ENCODE measurements at regions not wholly inside any gene's neighbourhood (a gene's known extent, or its start where the extent isn't known, plus 50 kb on each side); places are given as distances from the start of the nearest gene placed in this dataset.

DNA sequence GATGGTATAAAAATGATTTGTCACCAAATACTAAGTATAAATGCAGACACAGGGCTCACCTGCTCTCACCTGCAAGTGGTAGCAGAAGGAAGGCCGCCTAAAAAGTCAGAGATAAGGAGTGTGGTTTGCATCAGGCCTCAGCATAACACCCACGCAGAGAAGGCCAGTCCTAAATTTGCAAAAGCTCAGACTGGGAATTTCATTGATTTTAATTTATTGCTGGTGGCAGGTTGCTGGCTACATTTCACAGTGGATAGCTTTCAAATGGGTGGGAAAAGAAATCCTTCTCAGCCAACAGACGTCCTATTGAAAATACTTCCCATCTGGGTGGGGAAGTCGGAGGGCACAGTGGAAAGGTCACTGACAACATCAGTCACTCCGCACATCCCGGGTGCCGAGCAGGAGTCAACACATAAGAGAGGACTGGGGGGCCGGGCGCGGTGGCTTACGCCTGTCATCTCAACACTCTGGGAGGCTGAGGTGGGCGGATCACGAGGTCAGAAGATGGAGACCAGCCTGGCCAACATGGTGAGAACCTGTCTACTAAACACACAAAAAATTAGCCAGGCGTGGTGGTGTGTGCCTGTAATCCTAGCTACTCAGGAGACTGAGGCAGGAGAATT is 561.8 kb upstream of the MKI67 start:
- no peak for DNase-seq (ENCODE audit: low spot score)
- Mint-ChIP-seq H3K4me1 (ENCODE audit: low read depth) (no peaks in the 10 kb centered on the region), H3K9me3 (no peaks in the 10 kb centered on the region), H3K27me3 (ENCODE audit: low read depth) (no peaks in the 10 kb centered on the region), H3K36me3 (ENCODE audit: low read depth) (no peaks in the 10 kb centered on the region), H3K4me3 (ENCODE audit: low read depth) (no peak overlapping the region), H3K27ac (no peak overlapping the region)
- intact Hi-C loops (cut with micrococcal nuclease): no loop called here

DNA sequence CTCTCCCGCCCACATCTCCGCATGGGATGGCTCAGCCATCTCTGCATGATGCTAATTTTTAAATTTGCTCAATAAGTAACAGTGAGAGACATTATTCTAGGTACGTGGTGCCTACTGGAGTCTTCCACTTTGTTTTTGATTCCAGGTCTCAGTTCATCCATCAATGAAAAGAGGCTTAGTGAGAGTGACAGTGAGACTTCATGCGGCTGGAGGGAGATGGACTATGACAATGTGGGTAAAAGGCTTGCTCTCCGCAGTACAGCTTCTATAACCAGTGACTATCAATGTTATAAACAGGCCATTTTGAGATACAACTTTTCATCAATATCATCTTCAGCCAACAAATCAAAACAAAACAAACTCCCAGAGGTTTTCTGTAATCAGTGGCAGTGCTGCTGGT is 563.4 kb upstream of the MKI67 start:
- intact Hi-C loops (cut with micrococcal nuclease): no loop called here
- Mint-ChIP-seq H3K36me3 (ENCODE audit: low read depth) (no peaks in the 10 kb centered on the region), H3K4me1 (ENCODE audit: low read depth) (no peaks in the 10 kb centered on the region), H3K27me3 (ENCODE audit: low read depth) (no peaks in the 10 kb centered on the region), H3K4me3 (ENCODE audit: low read depth) (no peak overlapping the region), H3K27ac (no peak overlapping the region), H3K9me3 (no peaks in the 10 kb centered on the region)
- DNase-seq (ENCODE audit: low spot score): no peak

DNA sequence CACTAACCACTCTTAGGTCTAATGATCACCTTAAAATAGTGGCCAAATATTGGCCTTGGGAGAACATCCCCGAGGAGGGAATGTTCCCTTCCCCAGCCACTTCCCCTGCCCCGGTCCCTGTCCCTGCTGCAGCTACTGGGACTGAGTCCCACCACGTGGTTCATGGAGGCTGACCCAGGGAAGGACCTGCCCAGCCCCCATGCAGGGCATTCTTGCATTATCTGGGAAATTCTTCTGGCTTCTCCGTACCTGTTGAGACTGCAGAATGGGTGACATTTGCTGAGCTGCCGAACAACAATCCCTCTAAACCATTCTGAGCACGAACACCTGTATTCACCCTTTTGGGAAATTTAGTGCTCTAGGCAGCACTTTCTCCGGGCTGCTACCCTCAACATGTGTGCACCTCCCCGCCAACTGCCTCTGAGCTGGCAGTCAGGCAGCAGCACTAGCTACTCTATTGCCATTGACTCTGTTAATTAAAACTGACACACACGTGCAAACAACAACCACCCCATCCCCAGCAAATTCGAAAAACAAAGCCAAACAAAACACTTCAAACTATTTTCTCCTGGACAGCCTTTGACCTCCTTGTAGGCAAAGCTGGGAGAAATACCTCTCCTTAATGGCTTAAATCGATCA is 567.4 kb upstream of the MKI67 start:
- Mint-ChIP-seq H3K4me1 (ENCODE audit: low read depth) (no peaks in the 10 kb centered on the region), H3K27me3 (ENCODE audit: low read depth) (no peaks in the 10 kb centered on the region), H3K36me3 (ENCODE audit: low read depth) (no peaks in the 10 kb centered on the region), H3K4me3 (ENCODE audit: low read depth) (no peak overlapping the region), H3K9me3 (no peaks in the 10 kb centered on the region), H3K27ac (no peak overlapping the region)
- intact Hi-C loops (cut with micrococcal nuclease): no loop called here
- no peak for DNase-seq (ENCODE audit: low spot score)

DNA sequence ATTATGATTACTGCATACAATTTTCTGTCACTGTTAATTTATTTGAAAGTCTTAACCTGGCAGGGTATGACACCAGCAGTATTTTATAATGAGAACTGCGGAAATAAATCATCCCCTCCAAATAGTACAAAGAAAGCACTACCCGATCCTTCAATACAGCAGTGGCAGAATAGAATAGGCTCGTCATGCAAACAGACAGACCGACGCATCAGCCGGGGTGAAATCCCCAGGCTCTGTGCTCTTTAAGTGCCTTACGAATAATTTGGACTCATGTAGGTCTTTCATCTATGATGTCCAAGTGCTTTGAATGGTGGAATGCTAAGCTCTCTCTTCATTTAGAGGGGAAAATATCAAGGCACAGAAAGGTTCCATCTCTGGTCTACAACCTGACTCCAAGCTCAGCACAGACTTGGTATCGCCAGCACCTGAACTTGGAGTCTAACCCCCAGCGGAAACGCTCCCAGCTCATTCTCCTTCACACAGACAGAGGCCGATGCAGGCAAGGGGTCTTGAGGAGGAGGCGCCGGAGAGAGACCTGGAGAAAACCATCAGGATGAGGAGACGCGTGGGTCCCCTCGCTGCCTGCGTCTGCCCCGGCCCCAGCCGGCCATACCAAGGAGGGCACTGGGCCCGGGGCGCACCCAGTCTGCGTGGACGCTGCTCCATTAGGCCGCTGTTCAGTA is 568.1 kb upstream of the MKI67 start:
- H3K36me3 Mint-ChIP-seq (ENCODE audit: low read depth): no peaks in the 10 kb centered on the region
- H3K27ac Mint-ChIP-seq: no peak overlapping the region
- H3K9me3 Mint-ChIP-seq: no peaks in the 10 kb centered on the region
- DNase-seq (ENCODE audit: low spot score): no peak
- no peaks in the 10 kb centered on the region for H3K4me1 Mint-ChIP-seq (ENCODE audit: low read depth)
- intact Hi-C loops (cut with micrococcal nuclease): no loop called here
- no peak overlapping the region for H3K4me3 Mint-ChIP-seq (ENCODE audit: low read depth)
- H3K27me3 Mint-ChIP-seq (ENCODE audit: low read depth): no peaks in the 10 kb centered on the region

DNA sequence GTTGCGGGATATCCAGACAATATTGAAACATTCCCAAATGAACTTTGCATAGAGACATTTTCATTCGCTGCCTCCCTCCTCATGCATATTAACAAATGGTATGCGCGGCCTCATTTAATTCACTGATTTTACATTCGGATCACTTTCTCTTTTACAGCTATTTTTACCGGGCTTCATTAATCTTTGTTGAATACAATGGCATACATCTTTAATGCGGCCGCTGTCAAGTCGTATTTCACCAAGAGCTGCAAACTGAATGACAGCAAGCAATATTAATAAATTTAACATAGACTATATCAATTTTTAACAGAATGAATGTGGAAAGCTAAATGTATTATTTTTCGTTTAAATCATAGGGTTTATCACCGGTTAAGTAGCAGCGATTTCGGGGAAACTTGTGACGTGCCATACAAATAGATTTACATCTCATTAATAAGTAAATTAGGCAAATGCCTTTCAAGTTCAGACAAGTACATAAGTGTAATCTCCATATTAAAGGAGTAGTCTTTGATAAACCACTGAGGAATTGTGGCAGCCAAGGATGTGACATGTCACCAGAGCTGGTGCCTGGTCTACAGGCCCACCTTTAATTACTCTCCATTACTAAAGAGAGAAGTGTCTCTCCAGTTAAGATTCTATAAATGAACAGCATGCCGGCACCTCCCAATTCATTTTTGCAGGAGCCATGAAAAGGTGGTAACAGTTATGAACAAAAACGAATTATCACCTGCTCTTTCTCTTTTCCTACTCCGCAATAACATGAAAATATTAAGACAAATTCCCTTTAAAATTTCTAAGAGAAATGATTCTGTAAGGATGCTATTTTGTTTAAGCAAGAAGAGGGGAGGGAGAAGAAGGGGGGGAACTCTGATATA is 568.9 kb upstream of the MKI67 start:
- Mint-ChIP-seq H3K9me3 (no peaks in the 10 kb centered on the region), H3K4me1 (ENCODE audit: low read depth) (no peaks in the 10 kb centered on the region), H3K36me3 (ENCODE audit: low read depth) (no peaks in the 10 kb centered on the region), H3K27me3 (ENCODE audit: low read depth) (no peaks in the 10 kb centered on the region), H3K27ac (no peak overlapping the region), H3K4me3 (ENCODE audit: low read depth) (no peak overlapping the region)
- intact Hi-C loops (cut with micrococcal nuclease): no loop called here
- DNase-seq (ENCODE audit: low spot score): no peak

DNA sequence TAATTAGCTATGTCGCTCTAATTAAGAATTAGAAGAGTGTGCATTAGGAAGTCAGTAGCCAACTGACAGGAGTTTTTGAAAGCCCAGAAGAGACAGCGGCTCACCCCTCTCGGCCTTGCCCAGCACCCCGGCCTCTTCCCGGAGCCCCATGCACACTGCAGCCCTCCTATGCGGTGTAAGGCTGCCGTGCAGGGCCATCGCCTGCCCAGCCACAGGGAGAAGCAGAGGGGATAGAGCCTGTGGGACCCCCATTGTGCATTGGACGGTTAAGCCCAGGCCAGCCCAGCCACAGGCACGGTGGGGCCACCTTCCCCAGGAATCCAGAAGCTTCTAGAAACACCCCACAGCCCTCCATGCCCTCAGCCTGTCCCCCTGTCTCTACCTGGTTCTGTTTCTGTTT is 569.7 kb upstream of the MKI67 start:
- Mint-ChIP-seq H3K36me3 (ENCODE audit: low read depth) (no peaks in the 10 kb centered on the region), H3K4me3 (ENCODE audit: low read depth) (no peak overlapping the region), H3K27ac (no peak overlapping the region), H3K27me3 (ENCODE audit: low read depth) (no peaks in the 10 kb centered on the region), H3K9me3 (no peaks in the 10 kb centered on the region), H3K4me1 (ENCODE audit: low read depth) (no peaks in the 10 kb centered on the region)
- DNase-seq (ENCODE audit: low spot score): no peak
- intact Hi-C loops (cut with micrococcal nuclease): no loop called here

DNA sequence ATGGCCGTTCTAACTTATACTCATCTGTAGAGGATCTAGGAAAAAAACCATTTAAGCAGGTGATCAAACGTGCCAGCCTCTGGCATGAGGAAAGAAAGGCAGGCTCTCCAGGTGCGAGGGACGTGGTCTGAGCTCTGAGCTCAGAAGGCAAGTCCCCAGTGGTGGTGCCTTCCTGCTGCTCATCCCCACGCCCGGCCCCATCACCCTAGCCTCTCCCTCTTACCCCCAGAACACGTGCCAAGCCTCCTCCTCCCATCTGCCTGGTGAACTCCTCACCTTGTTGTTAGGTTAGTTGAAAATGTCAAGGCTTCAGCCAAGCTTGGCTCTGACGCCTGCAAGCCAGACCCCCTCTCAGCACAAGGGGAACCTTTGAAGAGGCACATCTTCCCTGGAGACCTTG is 571.2 kb upstream of the MKI67 start:
- no peaks in the 10 kb centered on the region for H3K36me3 Mint-ChIP-seq (ENCODE audit: low read depth)
- no peak for DNase-seq (ENCODE audit: low spot score)
- no peak overlapping the region for H3K4me3 Mint-ChIP-seq (ENCODE audit: low read depth)
- H3K27me3 Mint-ChIP-seq (ENCODE audit: low read depth): no peaks in the 10 kb centered on the region
- H3K9me3 Mint-ChIP-seq: no peaks in the 10 kb centered on the region
- H3K27ac Mint-ChIP-seq: no peak overlapping the region
- H3K4me1 Mint-ChIP-seq (ENCODE audit: low read depth): no peaks in the 10 kb centered on the region
- intact Hi-C loops (cut with micrococcal nuclease): no loop called here

DNA sequence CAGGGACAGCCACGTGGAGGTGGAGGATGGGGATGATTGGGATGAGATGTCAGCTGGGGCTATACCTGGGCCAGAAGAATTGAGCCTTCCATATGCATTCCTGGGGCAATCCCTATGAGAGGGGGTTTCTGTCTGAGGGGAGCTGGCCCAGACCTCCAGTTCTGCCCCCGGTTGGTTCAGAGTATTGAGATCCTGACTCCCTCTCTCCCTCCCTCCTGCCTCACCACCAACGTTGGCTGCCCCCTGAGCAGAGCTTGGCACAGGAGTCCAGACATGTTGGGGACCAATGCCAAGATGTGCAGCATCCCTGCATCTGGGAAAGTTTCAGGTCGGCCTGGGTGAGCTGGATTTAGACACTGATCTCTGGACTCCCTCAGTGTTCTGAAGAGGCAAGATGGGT is 575.2 kb upstream of the MKI67 start:
- Mint-ChIP-seq H3K27me3 (ENCODE audit: low read depth) (no peaks in the 10 kb centered on the region), H3K4me1 (ENCODE audit: low read depth) (no peaks in the 10 kb centered on the region), H3K9me3 (no peaks in the 10 kb centered on the region), H3K27ac (no peak overlapping the region), H3K36me3 (ENCODE audit: low read depth) (no peaks in the 10 kb centered on the region), H3K4me3 (ENCODE audit: low read depth) (no peak overlapping the region)
- DNase-seq (ENCODE audit: low spot score): no peak
- intact Hi-C loops (cut with micrococcal nuclease): no loop called here

DNA sequence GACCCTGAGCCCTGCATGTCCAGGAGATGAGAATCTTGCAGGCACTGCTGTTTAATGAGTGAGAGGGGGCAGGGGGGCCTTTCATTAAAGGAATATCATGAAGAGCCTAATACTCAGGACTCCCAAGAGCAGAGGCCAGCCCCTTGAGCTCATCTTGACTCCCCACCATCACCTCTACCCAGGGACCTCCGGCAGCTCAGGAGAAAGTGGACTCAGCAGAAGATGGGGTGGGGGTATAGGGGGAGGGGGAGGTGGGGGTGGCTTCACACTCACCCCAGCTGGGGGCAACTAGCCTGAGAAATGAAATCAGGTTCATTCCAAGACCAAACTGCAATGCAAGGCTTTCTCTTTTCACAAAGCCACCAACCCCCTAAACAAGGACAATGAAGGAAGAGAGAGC is 575.6 kb upstream of the MKI67 start:
- DNase-seq (ENCODE audit: low spot score): no peak
- intact Hi-C loops (cut with micrococcal nuclease): no loop called here
- no peaks in the 10 kb centered on the region for H3K4me1 Mint-ChIP-seq (ENCODE audit: low read depth)
- no peaks in the 10 kb centered on the region for H3K9me3 Mint-ChIP-seq
- H3K27ac Mint-ChIP-seq: no peak overlapping the region
- no peaks in the 10 kb centered on the region for H3K27me3 Mint-ChIP-seq (ENCODE audit: low read depth)
- no peak overlapping the region for H3K4me3 Mint-ChIP-seq (ENCODE audit: low read depth)
- H3K36me3 Mint-ChIP-seq (ENCODE audit: low read depth): no peaks in the 10 kb centered on the region

DNA sequence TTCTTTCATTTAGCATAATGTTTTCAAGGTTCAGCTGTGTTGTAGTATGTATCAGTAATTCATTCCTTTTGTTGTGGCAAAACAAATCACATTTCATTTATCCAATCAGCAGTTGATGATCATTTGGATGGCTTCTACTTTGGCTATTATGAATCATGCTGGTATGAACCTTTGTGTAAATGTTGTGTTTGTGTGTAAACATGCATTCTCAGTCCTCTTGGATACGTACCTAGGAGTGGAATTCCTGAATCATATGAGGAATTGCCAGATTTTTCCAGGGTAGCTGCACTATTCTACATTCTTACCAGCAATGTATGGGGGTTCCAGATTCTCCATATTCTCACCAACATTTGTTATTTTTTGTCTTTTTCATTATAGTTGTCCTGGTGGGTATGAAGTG is 578.5 kb upstream of the MKI67 start:
- no peaks in the 10 kb centered on the region for H3K36me3 Mint-ChIP-seq (ENCODE audit: low read depth)
- no peak for DNase-seq (ENCODE audit: low spot score)
- H3K9me3 Mint-ChIP-seq: no peaks in the 10 kb centered on the region
- intact Hi-C loops (cut with micrococcal nuclease): no loop called here
- no peak overlapping the region for H3K27ac Mint-ChIP-seq
- H3K4me3 Mint-ChIP-seq (ENCODE audit: low read depth): no peak overlapping the region
- H3K4me1 Mint-ChIP-seq (ENCODE audit: low read depth): no peaks in the 10 kb centered on the region
- H3K27me3 Mint-ChIP-seq (ENCODE audit: low read depth): peaks cover 5% of the 10 kb centered on the region

DNA sequence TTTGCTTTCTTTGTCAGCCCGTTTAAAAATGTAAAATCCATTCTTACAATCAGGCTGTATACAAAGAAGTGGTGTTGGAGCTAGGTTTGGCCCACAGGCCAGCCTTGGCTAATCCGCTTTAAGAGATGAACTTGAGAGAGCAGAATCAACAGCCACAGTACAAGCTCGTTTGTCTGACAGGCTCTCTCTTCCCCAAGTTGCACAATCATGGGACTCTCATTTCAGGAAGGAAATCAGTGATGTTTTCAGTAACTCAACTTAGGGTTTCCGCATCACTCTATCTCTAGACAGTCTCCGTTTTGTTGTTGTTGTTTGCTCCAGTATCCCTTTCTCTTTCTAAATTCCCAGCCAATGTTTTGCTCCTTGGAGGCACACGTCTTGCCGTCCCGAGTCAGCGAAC is 582.0 kb upstream of the MKI67 start:
- H3K4me1 Mint-ChIP-seq (ENCODE audit: low read depth): no peaks in the 10 kb centered on the region
- H3K9me3 Mint-ChIP-seq: no peaks in the 10 kb centered on the region
- H3K27me3 Mint-ChIP-seq (ENCODE audit: low read depth): peaks cover 7% of the 10 kb centered on the region
- H3K36me3 Mint-ChIP-seq (ENCODE audit: low read depth): no peaks in the 10 kb centered on the region
- no peak overlapping the region for H3K27ac Mint-ChIP-seq
- no peak overlapping the region for H3K4me3 Mint-ChIP-seq (ENCODE audit: low read depth)
- intact Hi-C loops (cut with micrococcal nuclease): no loop called here
- DNase-seq (ENCODE audit: low spot score): no peak

DNA sequence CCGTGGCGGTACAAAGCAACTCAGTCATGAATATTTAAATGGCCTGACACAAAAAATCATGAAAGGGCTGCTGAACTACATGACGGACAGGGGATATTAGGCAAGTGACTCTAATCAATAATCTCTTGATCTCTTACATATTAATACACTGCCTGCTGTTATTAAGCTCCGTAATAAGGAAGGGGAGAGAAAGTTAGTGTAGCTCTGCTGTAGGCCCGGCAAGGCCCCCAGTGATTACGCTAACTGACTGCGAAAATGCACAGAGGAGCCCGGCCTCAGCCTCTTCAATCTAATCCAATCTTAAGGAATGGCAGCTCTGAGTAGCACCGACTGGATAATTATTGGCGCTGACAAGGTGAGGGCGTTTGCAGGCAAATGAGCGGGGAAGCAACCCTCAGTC is 583.5 kb upstream of the MKI67 start:
- Mint-ChIP-seq H3K9me3 (no peaks in the 10 kb centered on the region), H3K36me3 (ENCODE audit: low read depth) (no peaks in the 10 kb centered on the region), H3K27ac (no peak overlapping the region), H3K4me3 (ENCODE audit: low read depth) (no peak overlapping the region), H3K4me1 (ENCODE audit: low read depth) (no peaks in the 10 kb centered on the region), H3K27me3 (ENCODE audit: low read depth) (peaks cover 7% of the 10 kb centered on the region)
- no peak for DNase-seq (ENCODE audit: low spot score)
- intact Hi-C loops (cut with micrococcal nuclease): no loop called here

Measured in activated T-helper 2 cell treated with anti-CD3 and anti-CD28 coated beads, Interferon-gamma antibody, Interleukin-2, Interleukin-4, amounts not matched to agents 10 μg/mL and 5 μg/mL and 100 μg/mL, durations not matched to agents 14 hours and 24 hours and 36 hours (primary cell).